ENCODE measurements at regions not wholly inside any gene's neighbourhood (a gene's known extent, or its start where the extent isn't known, plus 50 kb on each side); places are given as distances from the start of the nearest gene placed in this dataset.

DNA sequence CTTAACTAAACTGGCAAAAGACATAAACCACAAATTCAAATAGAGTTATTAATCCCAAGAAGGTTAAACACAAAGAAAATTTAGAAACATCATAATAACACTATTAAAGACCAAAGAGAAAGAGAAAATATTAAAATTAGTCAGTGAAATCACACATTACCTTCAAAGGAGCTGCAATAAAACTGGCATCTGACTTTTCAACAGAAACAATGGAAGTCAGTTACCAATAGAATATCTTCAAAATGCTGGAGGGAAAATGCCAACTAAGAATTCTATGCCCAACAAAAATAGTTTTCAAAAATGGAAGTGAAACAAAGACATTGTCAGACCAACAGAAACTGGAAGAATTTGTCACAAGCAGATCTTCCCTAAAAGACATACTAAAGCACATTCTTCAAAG lies 68.7 kb upstream of the RNF7 start:
- DNase-seq, result no peak

- DNase-seq, result no peak
Measured at GRCh38 chr3:141677701-141678100, 60.4 kb upstream of the RNF7 start.

DNA sequence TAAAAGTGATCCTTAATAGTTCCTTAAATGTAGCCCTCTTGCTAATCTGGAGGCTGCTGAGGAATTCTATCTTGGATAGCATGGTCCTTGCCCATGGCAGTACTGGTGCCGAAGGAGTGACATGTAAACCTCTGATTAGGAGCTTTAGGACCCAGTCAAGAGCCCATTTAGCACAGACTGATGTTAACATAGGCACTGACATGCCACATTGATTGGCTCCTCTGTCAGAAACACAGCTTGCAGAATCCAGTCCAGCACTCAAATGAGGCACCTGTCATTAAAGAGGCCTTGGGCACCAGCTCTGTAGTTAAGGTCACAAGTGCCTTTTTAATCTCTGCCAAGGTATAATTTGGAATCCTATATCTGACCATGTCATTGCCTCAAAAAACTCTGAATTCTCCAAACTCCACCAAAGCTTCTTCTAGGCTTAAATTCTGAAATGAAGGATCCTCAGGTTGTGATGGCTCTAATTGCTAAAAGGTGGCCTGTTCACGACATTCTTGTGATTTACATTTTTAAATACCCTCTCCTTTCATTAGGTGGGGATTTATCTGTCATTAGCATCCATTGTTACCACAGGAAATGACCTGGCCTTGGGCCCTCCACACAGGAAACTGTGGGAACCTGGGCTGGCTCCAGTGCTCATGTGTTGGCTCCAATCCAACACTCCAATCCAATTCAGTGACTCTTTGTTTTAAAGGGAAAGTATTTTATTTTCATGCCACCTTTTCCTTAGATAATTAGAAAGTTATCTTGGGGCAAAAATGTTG lies 57.3 kb upstream of the RNF7 start:
- DNase-seq, result peak; percentile 47

DNA sequence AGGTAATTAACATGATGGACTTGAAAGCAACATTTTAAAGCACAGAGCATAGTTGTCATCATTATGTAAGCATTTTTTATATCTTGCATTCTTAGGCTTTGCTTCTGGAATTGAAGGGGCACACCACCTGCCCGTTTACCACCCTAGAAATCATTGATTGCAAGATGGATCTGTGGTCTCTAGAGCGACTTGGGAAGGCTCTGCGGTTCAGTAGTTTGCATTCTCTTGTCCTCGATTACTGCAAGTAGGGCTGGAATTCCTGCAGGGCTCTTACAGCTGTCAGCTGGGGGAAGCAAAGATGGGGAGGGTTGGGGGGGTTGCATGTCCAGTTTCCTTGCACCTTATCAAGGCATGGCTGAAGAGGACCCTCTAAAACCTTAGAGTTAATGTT lies 56.7 kb upstream of the RNF7 start:
- DNase-seq, result no peak

DNA sequence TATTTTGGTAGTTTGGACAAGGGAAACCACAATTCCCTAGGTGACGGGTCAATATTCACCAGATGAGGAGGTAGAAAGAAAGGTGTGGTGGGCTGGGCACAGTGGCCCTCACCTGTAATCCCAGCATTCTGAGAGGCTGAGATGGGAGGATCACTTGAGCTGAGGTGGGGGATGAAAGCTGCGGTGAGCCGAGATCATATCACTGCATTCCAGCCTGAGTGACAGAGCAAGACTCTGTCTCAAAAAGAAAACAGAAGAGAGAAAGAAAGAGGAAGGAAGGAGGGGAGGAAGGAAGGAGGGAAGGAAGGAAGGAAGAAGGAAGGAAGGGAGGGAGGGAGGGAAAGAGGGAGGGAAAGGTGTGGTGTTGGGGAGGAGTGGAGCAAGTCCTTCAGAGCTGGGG lies 56.1 kb upstream of the RNF7 start:
- DNase-seq, result no peak

GRCh38 chr3:141682921-141683320 lies 55.2 kb upstream of the RNF7 start:
- DNase-seq, result no peak

DNA sequence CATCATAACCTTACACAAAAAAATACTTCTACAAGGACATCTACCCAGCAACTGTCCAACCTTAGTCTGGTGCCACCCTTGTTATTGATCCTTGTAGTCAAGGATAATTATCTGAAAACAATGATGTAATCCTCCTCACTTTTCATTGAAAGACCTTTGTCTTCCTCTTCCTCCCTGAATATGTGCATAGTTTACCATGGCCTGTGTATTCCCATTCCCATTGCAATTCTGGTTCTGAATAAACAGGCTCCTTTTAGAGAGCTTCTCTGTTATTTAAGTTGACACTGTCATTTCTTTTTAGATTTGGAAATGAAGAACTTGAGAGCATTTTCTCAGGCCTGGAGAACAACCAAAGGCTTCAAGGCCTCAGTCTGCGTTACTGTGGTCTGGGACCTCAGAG lies 53.3 kb upstream of the RNF7 start:
- no peak for DNase-seq

DNA sequence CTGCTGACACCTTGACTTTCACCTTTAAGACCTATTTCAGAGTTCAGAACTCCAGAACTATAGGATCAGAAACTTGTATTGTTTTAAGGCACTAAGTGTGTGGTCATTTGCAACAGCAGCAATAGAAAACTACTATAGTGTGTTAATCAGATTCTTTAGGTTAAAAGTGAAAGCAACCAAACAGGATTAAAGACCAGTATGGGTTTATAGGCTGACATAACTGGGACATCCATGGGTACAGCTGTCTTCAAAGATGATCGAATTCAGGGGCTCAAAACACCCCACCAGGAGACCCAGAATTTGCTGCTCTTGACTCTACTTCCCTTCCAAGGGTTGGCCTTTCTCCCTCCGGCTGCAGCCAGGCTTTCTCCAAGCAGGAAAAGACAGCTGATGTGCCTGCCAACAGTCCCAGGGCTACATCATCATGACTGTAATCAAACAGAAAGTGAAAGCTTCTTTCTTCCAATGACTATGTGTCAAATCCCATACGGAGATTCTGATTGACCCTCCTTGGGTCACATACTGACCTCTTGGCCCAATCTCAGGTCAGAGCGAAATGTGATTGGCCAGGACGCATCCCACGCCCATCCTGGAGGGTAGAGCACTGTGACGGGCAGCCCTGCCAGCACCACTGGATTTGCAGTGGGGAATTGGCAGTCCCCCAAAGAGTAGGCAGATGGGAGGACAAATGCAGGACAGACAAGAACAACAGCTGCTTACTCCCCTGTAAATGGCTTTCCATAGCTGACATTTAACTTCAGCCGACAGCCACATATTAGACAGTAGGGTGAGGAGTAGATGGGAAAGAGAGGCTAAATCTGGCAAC lies 51.4 kb upstream of the RNF7 start:
- DNase-seq, result peak; percentile 75
